ENCODE measurements at regions not wholly inside any gene's neighbourhood (a gene's known extent, or its start where the extent isn't known, plus 50 kb on each side); places are given as distances from the start of the nearest gene placed in this dataset.

GRCh38 chr17:77568540-77568939 is 390.0 kb upstream of the TNRC6C start:
- TF ChIP-seq POLR2A (IDR thresholded peaks at IDR 0.05; ENCODE audit: control extremely low read depth in 1 of 2, low read depth in 2 of 2, low read length in 2 of 2) (no peak), CEBPB (IDR thresholded peaks at IDR 0.05; ENCODE audit: low read depth, low read length) (no peak), SAP30 (IDR thresholded peaks at IDR 0.05; ENCODE audit: insufficient read depth, insufficient replicate concordance, low read length) (no peak), RXRA (IDR thresholded peaks at IDR 0.05; ENCODE audit: insufficient read depth, low read depth, low read length) (no peak), CREB1 (IDR thresholded peaks at IDR 0.05) (no peak), EZH2 (IDR thresholded peaks at IDR 0.05; ENCODE audit: low read depth, low read length, severe bottlenecking) (no peak), CHD2 (IDR thresholded peaks at IDR 0.05; ENCODE audit: low read length) (no peak), POLR2AphosphoS5 (IDR thresholded peaks at IDR 0.05; ENCODE audit: low read depth, low read length) (no peak), CTCF (IDR thresholded peaks at IDR 0.05; ENCODE audit: control extremely low read depth in 1 of 3, insufficient read depth in 1 of 3, low read depth in 1 of 3, low read length in 3 of 3) (no peak), TCF12 (IDR thresholded peaks at IDR 0.05; ENCODE audit: low read depth, low read length) (no peak), SP2 (IDR thresholded peaks at IDR 0.05; ENCODE audit: low read length) (no peak), POU5F1 (IDR thresholded peaks at IDR 0.05; ENCODE audit: low read depth, low read length) (no peak), ZNF274 (IDR thresholded peaks at IDR 0.05; ENCODE audit: borderline replicate concordance, extremely low read depth, low read length) (no peak)
